ENCODE measurements at regions not wholly inside any gene's neighbourhood (a gene's known extent, or its start where the extent isn't known, plus 50 kb on each side); places are given as distances from the start of the nearest gene placed in this dataset.
A peak's percentile ranks its signal among the peaks of the same experiment; 100 is the strongest.
"Not testable (repeated sequence)": the region's sequence is repeated elsewhere in the genome, so short reads cannot be mapped to it uniquely, and the experiment has no call there.

- no peak for DNase-seq
Observed at GRCh38 chrX:124426288-124427169, 80.2 kb downstream of the SH2D1A start.

DNA sequence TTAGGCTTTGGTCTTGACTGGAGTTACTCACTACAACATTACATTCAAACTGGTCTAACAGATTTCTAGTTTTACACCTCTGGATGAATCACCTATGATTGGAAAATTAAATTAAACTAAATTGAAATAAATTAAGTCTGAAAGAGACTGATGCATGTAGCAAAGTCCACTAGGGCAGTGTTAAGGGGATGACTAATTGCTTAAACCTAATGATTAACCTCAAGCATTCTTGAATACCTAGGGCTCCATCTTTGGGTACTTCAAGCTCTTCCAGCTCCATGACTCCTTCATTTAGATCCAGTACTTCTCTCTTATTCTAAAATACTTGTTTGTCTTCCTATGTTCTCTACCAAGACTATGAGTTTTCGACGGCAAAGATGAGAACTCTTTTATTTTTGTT lies 86.8 kb downstream of the SH2D1A start:
- DNase-seq: no peak

DNA sequence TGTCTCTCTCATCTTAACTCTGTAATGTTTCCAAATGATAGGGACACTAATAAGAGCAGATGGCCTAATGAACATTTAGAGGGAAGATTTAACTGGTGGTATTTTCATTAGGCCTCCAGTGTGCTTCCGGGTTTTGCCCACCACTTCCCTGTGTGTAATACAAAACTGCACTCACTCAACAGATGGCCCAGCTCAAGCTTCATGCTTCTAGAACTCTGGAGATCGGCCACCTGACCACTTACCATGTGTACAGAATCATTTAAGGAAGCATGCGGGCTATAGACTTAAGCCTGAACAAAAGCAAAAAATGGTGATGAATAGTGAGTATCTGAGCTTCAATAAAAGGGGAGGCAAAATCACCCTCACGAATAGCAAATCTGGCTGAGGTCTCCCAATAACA lies 89.3 kb downstream of the SH2D1A start:
- no peak for DNase-seq

DNA sequence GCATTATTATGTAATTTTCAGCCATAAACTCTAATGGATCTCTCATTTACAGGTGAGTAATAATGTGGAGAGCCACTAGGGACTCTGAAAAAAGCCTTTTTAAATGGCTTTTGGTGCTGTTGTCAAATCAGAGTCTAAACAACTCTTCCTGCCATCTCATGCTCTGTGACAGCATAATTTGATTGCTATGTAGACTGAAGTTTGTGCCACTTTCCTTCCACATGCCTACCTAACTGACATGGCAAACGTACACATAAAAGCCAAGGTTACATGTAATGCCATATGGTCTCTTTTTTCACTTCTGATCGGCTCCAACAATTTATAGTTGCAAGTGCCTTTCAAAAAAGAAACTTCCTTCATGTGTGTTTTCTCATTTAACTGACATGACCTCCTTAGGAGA lies 94.3 kb downstream of the SH2D1A start:
- peak; percentile 41 for DNase-seq

DNA sequence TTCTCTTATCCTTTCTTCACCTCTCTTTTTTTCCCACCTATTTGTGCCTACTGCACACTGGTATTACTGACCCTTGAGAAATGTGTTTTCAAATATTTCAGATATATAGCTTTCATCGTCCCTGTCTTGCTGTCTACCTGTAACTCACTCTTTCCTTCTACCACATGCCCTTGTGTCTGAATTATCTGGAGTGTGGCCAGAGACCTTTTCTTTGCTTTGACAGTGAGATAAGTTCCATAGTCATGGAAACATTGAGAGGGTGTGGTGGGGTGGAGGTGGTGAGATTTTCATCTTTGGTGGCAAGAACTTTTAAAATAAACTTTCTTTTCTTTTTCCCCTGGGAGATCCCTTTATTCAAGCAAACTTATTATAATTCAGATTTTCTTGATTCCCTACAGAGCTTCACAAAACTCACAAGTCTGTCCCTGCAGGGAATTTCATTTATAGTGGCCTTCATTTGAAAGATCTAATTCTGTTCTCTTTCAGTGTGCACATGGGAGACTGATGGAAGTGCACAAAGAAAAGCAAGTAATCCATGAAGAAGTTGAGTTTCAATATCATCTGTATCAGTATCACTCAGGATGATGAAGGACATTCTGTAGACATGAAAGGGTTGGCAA lies 95.7 kb downstream of the SH2D1A start:
- no peak for DNase-seq

DNA sequence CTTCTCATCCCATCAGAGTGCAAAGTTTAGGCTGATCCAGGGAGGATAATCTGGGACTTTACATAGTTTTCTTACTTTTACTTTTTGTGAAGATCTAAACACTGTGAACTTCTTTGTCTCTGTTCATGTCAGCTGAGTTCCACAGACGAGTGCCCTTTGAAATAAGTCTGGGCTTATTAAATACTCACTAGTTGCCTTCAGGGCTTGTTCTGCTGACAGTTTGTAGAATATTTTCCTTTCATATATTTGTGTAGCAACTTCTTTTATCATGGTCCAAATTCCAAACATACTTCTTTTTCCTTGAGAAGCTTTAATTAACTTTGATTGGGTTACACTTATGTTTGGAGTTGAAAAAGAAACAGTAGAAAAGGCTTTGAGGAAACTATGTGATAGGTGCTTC lies 109.6 kb downstream of the SH2D1A start:
- DNase-seq: no peak

- DNase-seq: not testable (repeated sequence)
Observed at GRCh38 chrX:124459851-124460250, 113.5 kb downstream of the SH2D1A start.

DNA sequence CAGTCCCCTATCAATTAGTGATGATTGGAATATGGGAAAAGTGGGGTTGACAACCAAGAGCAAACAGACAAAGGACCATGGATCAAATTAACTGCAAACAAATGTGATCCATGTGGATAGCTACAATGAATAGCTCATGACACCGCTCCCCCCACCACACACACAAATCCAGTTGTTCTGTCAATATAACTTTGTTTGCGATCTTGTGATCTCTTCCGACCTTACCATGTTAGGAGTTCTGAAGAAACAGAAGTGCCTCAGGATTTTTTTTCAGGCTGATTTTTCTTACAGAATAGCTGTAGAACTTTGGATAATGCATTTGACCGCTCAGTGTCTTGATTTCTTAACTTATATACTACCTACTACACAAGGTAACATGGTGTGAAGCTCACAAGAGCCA lies 116.6 kb downstream of the SH2D1A start:
- no peak for DNase-seq

DNA sequence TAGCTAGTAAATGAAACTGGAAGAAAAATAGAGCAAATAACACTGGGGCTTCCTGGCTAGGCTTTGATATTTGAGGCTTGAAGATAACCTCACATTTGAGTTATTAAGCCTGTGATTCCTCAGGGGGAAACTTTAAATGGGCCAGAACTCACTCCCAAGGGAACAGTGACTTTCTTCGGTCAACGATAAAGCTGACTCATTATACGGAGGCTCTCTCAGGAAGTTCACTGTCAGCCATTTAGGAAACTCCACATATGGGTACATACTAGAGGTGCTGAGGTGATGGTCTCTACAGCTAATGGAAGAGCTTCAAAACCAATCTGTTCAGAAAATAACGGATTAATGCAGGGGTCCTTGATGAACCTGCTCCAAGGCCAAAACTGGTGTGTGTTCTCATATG lies 120.8 kb downstream of the SH2D1A start:
- no peak for DNase-seq

- no peak for DNase-seq
Observed at GRCh38 chrX:124475358-124475757, 129.0 kb downstream of the SH2D1A start.

DNA sequence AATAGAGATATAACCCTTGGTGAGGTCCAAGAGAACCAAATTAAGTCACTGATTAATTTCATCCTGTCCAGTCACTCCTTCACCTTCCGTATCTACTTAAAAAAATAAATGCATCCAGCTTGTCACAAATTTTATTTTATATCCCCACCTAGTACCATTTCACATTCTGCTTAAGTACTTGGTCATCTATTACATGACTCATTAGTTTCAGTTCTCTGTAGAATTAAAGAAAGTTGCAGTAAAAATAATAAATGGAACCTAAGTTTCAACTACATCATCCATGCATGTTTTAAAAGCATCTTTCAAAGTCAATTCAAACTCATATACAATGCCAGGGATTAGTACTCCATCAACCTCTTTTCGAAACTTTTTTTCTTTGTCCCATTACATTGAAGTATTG lies 130.2 kb downstream of the SH2D1A start:
- DNase-seq: no peak

DNA sequence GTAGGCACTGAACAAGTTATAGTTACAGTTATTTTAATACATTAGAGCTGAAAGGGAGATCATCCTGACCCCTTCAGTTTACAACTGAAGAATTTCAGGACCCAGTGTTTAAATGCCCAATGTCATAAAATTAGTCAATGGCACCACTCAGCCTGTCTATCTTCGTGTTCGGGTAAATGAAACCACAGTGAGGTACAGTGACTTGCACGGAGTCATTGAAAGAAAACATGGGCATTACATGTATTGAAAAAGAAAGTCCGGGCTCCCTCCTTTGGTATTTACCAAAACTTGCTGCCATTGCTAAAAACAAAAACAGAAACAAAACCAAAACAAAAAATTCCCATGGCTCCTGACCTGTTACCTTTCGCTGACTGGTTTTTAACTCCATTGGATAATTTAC lies 131.7 kb downstream of the SH2D1A start:
- DNase-seq: no peak

DNA sequence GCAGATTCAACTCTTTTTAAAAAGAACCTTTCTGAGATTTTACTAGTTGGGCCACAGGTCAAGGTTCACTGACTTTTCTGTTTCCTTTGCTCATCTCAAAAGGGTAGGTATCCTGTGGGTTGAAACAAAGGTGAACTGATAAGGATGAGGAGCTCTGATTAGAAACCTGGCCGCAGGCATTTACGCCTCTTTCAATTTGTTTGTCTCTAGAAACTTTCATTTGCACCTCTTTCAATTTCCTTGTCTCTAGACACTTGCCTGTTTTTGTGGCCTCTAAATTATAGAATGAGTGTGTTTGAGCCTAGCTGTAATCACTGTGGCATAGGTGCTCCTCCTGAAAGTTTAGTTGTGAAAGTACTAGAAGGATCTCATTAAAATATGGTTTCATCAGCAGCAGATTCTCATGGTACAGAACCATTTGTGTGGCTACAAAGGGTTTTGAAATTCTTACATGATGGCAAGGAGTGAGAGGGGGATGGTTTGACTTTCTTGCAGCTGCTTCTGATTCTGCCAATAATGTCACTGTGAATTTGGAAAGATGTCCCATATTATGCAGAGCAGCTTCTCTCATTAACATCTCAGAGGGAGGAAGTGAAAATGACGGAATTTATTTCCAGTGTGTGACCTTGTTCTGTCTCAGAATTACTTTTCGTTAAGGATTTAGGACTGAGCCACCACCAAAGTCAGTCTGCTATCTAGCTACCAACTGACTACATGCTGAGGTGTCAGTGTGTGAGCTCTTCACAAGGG lies 142.2 kb downstream of the SH2D1A start:
- no peak for DNase-seq

GRCh38 chrX:124493984-124494383 lies 147.6 kb downstream of the SH2D1A start:
- no peak for DNase-seq

DNA sequence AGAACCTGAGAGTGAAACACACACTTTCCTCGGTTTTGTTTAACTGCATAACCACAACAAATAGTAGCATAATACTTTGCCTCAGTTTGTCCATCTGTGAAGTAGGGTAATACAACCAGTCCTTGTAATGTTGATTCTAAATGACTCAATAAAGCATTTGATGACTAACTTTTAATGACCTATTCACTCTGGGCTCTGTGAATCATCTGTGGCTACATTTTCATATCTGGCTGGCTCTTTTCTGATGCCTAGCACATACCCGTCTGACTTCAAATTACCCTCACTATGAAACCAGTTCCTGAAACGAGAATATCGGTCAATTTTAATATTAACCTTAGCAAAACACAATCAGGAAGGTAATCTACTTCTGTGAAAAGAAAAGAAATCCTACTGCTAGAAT lies 151.0 kb downstream of the SH2D1A start:
- no peak for DNase-seq

DNA sequence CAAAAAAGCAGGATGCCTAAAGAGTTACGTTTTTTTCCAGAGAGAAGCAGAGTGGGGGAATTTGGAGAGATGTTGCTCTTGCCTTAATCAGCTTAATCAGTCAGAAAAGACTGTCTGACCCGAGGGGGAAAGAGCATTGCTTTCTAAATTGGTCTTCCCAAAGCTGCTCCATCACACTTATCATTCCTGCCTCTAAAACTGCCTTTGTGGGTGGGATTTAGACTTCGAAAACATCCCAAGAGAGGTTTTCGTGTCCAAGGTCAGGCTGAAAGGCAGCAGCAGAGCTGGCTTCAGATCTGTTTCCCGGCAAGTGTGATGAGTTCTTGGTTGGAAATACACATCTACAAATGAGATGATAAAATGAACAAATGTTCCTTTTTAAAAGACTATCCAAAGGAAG lies 155.2 kb downstream of the SH2D1A start:
- DNase-seq: no peak

GRCh38 chrX:124502166-124502565 lies 155.8 kb downstream of the SH2D1A start:
- no peak for DNase-seq

DNA sequence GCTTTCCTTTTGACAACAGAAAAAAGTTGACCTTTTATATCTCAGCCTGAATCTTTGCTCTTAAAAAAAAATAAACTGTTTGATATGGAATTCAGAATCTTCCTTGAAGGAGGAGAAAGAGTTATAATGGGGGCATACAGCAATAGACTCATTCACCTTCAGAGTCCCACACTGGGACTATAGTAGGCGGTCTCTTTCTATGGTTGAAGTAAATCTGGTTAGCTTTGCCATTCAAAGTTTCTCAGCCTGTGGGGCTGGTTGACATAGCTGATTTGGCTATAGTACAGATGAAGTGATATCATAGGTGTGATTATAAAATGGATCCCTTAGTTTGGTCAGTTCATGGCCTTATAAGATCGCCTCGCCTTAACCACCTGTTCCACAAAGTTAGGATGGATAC lies 156.2 kb downstream of the SH2D1A start:
- DNase-seq: no peak

- no peak for DNase-seq
Observed at GRCh38 chrX:124504111-124504983, 158.0 kb downstream of the SH2D1A start.

- DNase-seq: no peak
Observed at GRCh38 chrX:124506066-124506465, 159.7 kb downstream of the SH2D1A start.

- DNase-seq: no peak
Observed at GRCh38 chrX:124507246-124507645, 160.9 kb downstream of the SH2D1A start.

DNA sequence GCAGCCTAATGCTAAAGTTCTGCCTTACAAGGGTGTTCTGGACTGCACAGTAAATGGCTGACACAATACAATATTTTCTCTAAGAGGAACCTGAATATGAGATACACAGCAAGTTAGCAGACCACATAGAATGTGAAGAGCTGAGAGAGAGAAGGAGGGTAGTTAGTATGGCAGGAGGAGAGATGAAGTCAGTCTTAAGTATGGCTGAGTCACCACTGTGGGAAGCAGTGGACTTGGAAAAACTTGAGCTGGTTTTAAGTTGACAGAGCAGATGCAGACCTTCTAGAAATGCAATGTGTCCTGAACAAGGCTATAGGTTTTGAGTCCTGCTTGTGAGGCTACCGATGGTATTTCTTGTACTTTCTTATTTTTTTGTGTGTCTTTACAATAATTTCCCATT lies 172.5 kb downstream of the SH2D1A start:
- no peak for DNase-seq

DNA sequence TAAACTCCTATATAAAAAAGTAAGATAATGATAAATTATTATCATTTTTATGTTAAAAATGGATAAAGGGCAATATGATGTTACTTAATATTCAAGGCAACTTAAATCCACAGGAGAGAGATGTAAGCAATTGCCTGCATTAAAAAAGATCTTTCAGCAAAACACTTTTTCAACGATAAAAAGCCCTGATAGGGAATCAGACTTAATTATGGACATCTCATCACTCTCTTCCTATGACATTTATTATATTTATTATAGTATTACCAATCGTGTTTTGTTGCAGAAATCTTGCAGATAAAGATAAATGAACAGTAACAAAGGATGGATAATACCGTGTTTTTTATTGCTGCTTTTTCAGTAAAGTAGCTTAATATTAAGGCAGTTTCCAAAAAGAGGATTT lies 178.5 kb downstream of the SH2D1A start:
- no peak for DNase-seq

Data from NCI-H1105 (cell line).